BJ (cell line): ENCODE measurements at regions not wholly inside any gene's neighbourhood (a gene's known extent, or its start where the extent isn't known, plus 50 kb on each side); places are given as distances from the start of the nearest gene placed in this dataset.
"Not testable (repeated sequence)": the region's sequence is repeated elsewhere in the genome, so short reads cannot be mapped to it uniquely, and the experiment has no call there.

Experiments used
- CTCF ChIA-PET: fragments of 350-600 bp; formaldehyde crosslinking; extraction: SDS; loops from one replicate; lab custom pipeline; 2021; ENCODE audit warnings: antibody characterized with exemption, inconsistent platforms; lab: Yijun Ruan, JAX
- POLR2A ChIA-PET: fragments of 300-600 bp; sonication (Branson Sonifier 250); formaldehyde crosslinking; extraction: SDS; loops from one replicate; lab custom pipeline; 2021; ENCODE audit warnings: antibody characterized with exemption; lab: Charles Lee
- DNase-seq: peaks from one replicate; pipeline ENCODE4 v3.0.0-alpha.2; 2011; ENCODE audit warnings: low read depth
- H3K27me3 ChIP-seq: 2 replicates; pipeline ENCODE4 v1.6.0; 2011; ENCODE audit warnings: low read length; ENCODE audit not compliant: control insufficient read depth, insufficient read depth
- H3K36me3 ChIP-seq: 2 replicates; pipeline ENCODE4 v1.5.1; 2011; ENCODE audit warnings: low read length; ENCODE audit not compliant: control insufficient read depth, insufficient read depth
- H3K4me3 ChIP-seq: 2 replicates; pipeline ENCODE4 v1.5.1; 2011; ENCODE audit warnings: low read depth, mild to moderate bottlenecking, control low read depth, low read length
- CTCF ChIP-seq: IDR thresholded peaks from 2 replicates; pipeline ENCODE4 v1.5.1; 2011; ENCODE audit warnings: low read depth, mild to moderate bottlenecking, control low read depth, inconsistent platforms, low read length, moderate library complexity; ENCODE audit not compliant: insufficient read depth

- H3K4me3 ChIP-seq, result no peak overlapping the region
- ChIA-PET POLR2A (no interaction called here), CTCF (no interaction called here)
- DNase-seq, result no peak
- H3K36me3 ChIP-seq, result no peaks in the 10 kb centered on the region
- H3K27me3 ChIP-seq, result no peaks in the 10 kb centered on the region
- no peak for TF ChIP-seq CTCF
Observed at GRCh38 chr21:25191141-25191540, 416.1 kb downstream of the MRPL39 start.

- POLR2A ChIA-PET, result no interaction called here
- no peaks in the 10 kb centered on the region for H3K27me3 ChIP-seq
- no peak overlapping the region for H3K4me3 ChIP-seq
- no peak for DNase-seq
- H3K36me3 ChIP-seq, result no peaks in the 10 kb centered on the region
- TF ChIP-seq CTCF, result no peak
- CTCF ChIA-PET, result no interaction called here
Observed at GRCh38 chr21:25189497-25189896, 417.8 kb downstream of the MRPL39 start.

GRCh38 chr21:25188677-25189079 lies 418.6 kb downstream of the MRPL39 start:
- DNase-seq, result no peak
- CTCF ChIA-PET, result no interaction called here
- TF ChIP-seq CTCF, result no peak
- Histone ChIP-seq H3K4me3 (no peak overlapping the region), H3K27me3 (no peaks in the 10 kb centered on the region), H3K36me3 (no peaks in the 10 kb centered on the region)
- POLR2A ChIA-PET, result no interaction called here

- H3K4me3 ChIP-seq, result no peak overlapping the region
- TF ChIP-seq CTCF, result no peak
- POLR2A ChIA-PET, result no interaction called here
- DNase-seq, result no peak
- H3K36me3 ChIP-seq, result no peaks in the 10 kb centered on the region
- no peaks in the 10 kb centered on the region for H3K27me3 ChIP-seq
- CTCF ChIA-PET, result no interaction called here
Observed at GRCh38 chr21:25186273-25186672, 421.0 kb downstream of the MRPL39 start.

GRCh38 chr21:25183577-25183976 lies 423.7 kb downstream of the MRPL39 start:
- no peak for TF ChIP-seq CTCF
- no peak for DNase-seq
- ChIA-PET CTCF (no interaction called here), POLR2A (no interaction called here)
- Histone ChIP-seq H3K4me3 (no peak overlapping the region), H3K36me3 (no peaks in the 10 kb centered on the region), H3K27me3 (no peaks in the 10 kb centered on the region)

GRCh38 chr21:25181690-25182089 lies 425.6 kb downstream of the MRPL39 start:
- H3K27me3 ChIP-seq, CTCF ChIA-PET, H3K4me3 ChIP-seq, DNase-seq, POLR2A ChIA-PET, H3K36me3 ChIP-seq: not testable (repeated sequence)
